B cell (primary cell): ENCODE measurements at regions not wholly inside any gene's neighbourhood (a gene's known extent, or its start where the extent isn't known, plus 50 kb on each side); places are given as distances from the start of the nearest gene placed in this dataset.
A peak's percentile ranks its signal among the peaks of the same experiment; 100 is the strongest.

Experiments used
- ATAC-seq: fragments of 200-7000 bp; cut with Tn5 transposase; one replicate; pipeline ENCODE4 v1.10.0; 2021; ENCODE audit warnings: low read depth, mild to moderate bottlenecking, moderate number of reproducible peaks, moderate library complexity
- CTCF ChIA-PET: fragments of 350-600 bp; sonication (Branson Sonifier 250); formaldehyde crosslinking; loops from one replicate; lab custom pipeline; 2021; ENCODE audit warnings: antibody characterized with exemption, inconsistent platforms; lab: Charles Lee
- POLR2A ChIA-PET: fragments of 350-600 bp; sonication (Branson Sonifier 250); formaldehyde crosslinking; loops from one replicate; lab custom pipeline; 2021; ENCODE audit warnings: antibody characterized with exemption; lab: Charles Lee
- DNase-seq: peaks from one replicate; pipeline ENCODE4 v3.0.0; 2013
- H2AFZ ChIP-seq: 2 replicates; pipeline ENCODE4 v1.6.1; 2012; ENCODE audit warnings: mild to moderate bottlenecking, low read depth, low read length; ENCODE audit not compliant: insufficient read depth, poor library complexity, severe bottlenecking
- H3K27ac ChIP-seq, 2 donors: 1 replicate in 1 of 2; 2 replicates in 1 of 2; pipeline ENCODE4 v1.5.1; 2012 to 2013; ENCODE audit warnings: low read length in 2 of 2, mild to moderate bottlenecking in 2 of 2, moderate library complexity in 1 of 2
- H3K27me3 ChIP-seq, 4 experiments: fragments of 200-600 bp in 1 of 4; sonication (generic) in 1 of 4; replicated peaks in 1 of 4; 1 replicate in 2 of 4; 2 replicates in 2 of 4; pipeline versions ENCODE4 v1.6.1 to v1.7.0; 2013 to 2016; ENCODE audit warnings: low read length in 3 of 4, mild to moderate bottlenecking in 2 of 4, mixed read lengths in 1 of 4, moderate library complexity in 1 of 4; ENCODE audit not compliant: insufficient read depth in 4 of 4, control insufficient read depth in 3 of 4; ENCODE audit errors: control extremely low read depth in 1 of 4
- H3K36me3 ChIP-seq, 2 experiments: replicated peaks in 1 of 2; 1 replicate in 1 of 2; 2 replicates in 1 of 2; pipeline versions ENCODE4 v1.6.1 to v1.7.1; 2013; ENCODE audit warnings: low read length in 1 of 2; ENCODE audit not compliant: insufficient read depth in 2 of 2, control insufficient read depth in 1 of 2; ENCODE audit errors: control extremely low read depth in 1 of 2, extremely low read depth in 1 of 2
- H3K4me1 ChIP-seq, 2 donors: fragments of 200-600 bp in 1 of 2; sonication (generic) in 1 of 2; 1 replicate in 1 of 2; 2 replicates in 1 of 2; pipeline versions ENCODE4 v1.5.1 to v1.6.1; 2013 to 2017; ENCODE audit warnings: low read length in 2 of 2; ENCODE audit not compliant: control insufficient read depth in 2 of 2, insufficient read depth in 2 of 2
- H3K4me2 ChIP-seq: replicated peaks from 2 replicates; pipeline ENCODE3; 2012; ENCODE audit warnings: mild to moderate bottlenecking, low read depth, low read length; ENCODE audit not compliant: poor library complexity, severe bottlenecking
- H3K4me3 ChIP-seq, 5 experiments: fragments of 200-600 bp in 1 of 5; sonication (generic) in 1 of 5; 1 replicate in 3 of 5; 2 replicates in 2 of 5; pipeline versions ENCODE4 v1.5.1 to v1.7.0; 2011 to 2016; ENCODE audit warnings: low read length in 4 of 5, mild to moderate bottlenecking in 4 of 5, low read depth in 2 of 5, control low read depth in 1 of 5, moderate library complexity in 1 of 5; ENCODE audit not compliant: insufficient read depth in 1 of 5; ENCODE audit errors: control extremely low read depth in 1 of 5, extremely low read depth in 1 of 5
- H3K79me2 ChIP-seq: fragments of 200-600 bp; sonication (generic); one replicate; pipeline ENCODE4 v1.6.0; 2016; ENCODE audit warnings: low read length; ENCODE audit not compliant: control insufficient read depth, insufficient read depth
- H3K9ac ChIP-seq: fragments of 200-600 bp; sonication (generic); 2 replicates; pipeline ENCODE4 v1.6.1; 2017; ENCODE audit warnings: mild to moderate bottlenecking, low read length, moderate library complexity
- H3K9me3 ChIP-seq, 3 donors: one replicate each; pipeline versions ENCODE4 v1.6.1 to v1.7.1; 2013; ENCODE audit warnings: low read length in 2 of 3; ENCODE audit not compliant: control insufficient read depth in 2 of 3, insufficient read depth in 1 of 3; ENCODE audit errors: control extremely low read depth in 1 of 3
- H4K20me1 ChIP-seq: 2 replicates; pipeline ENCODE4 v1.6.0; 2012; ENCODE audit warnings: mild to moderate bottlenecking, low read length; ENCODE audit not compliant: insufficient read depth, control insufficient read depth, poor library complexity, severe bottlenecking
- H3K27ac Mint-ChIP-seq: one replicate; pipeline ENCODE4 v1.8.0; 2021; ENCODE audit warnings: mixed read lengths
- H3K27me3 Mint-ChIP-seq: one replicate; pipeline ENCODE4 v1.8.0; 2021; ENCODE audit warnings: mixed read lengths
- H3K4me1 Mint-ChIP-seq: one replicate; pipeline ENCODE4 v1.8.0; 2021; ENCODE audit warnings: mixed read lengths
- H3K4me3 Mint-ChIP-seq: one replicate; pipeline ENCODE4 v1.8.0; 2021; ENCODE audit warnings: mixed read lengths
- H3K9me3 Mint-ChIP-seq: one replicate; pipeline ENCODE4 v1.8.0; 2022; ENCODE audit warnings: mixed read lengths; ENCODE audit not compliant: insufficient read depth
- EZH2 ChIP-seq: IDR thresholded peaks from 2 replicates; pipeline ENCODE4 v1.6.1; 2012; ENCODE audit warnings: borderline replicate concordance, low read depth, mild to moderate bottlenecking, moderate library complexity, low read length; ENCODE audit not compliant: insufficient read depth, poor library complexity, severe bottlenecking
- WGBS: methylation state at CpG from one replicate; pipeline ENCODE4 v1.1.5; 2013; ENCODE audit warnings: missing lambda C conversion rate; ENCODE audit not compliant: insufficient coverage; 5-methylcytosine and 5-hydroxymethylcytosine counted together
- intact Hi-C: fragments of 100-400 bp; cut with micrococcal nuclease; formaldehyde crosslinking; loops from one replicate; pipeline ENCODE4 v1.10.0; 2022
- TF ChIP-seq, protein P1 (sequence below): fragments of 200-600 bp; IDR thresholded peaks from one replicate; pipeline ENCODE4 v1.8.0; 2022; ENCODE audit warnings: antibody characterized with exemption, mild to moderate bottlenecking

DNA sequence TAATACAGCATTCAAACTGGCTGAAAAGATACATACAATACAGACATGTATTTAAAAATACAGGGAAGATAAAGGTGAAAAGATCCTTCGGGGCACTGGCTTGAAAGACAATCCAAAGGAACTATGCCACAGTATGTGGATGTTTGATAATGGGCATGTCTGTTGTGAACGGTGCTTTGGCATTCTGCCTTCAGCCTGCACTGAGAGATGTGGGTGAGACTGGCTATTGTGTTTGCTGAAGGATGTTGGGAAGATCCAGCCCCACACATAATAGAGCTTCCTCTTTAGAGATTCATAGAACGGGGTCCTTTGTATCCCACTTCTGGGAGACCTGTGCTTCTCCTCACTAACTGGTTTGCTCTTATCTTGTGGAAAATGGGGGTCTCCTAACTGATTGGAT is 65.1 kb upstream of the CXCR4 start:
- peaks cover 0 to 3% of the 10 kb centered on the region in 2 donors for H3K4me1 ChIP-seq
- Mint-ChIP-seq H3K9me3 (no peaks in the 10 kb centered on the region), H3K4me3 (no peak overlapping the region), H3K27ac (peak overlapping the region; percentile 84), H3K4me1 (peaks cover 22% of the 10 kb centered on the region), H3K27me3 (no peaks in the 10 kb centered on the region)
- no peak overlapping the region for H3K4me2 ChIP-seq
- H3K79me2 ChIP-seq = no peaks in the 10 kb centered on the region
- no peak for ATAC-seq
- no peak overlapping the region for H3K27ac ChIP-seq
- no peak overlapping the region for H3K9ac ChIP-seq
- ChIA-PET CTCF (no interaction called here), POLR2A (interaction anchor here (1.0 kb wide), 1 partner anchor 42 kb away, joined by 3 read pairs; no protein-coding TSS in a partner anchor)
- no peak for TF ChIP-seq EZH2
- TF ChIP-seq, protein P1, sequence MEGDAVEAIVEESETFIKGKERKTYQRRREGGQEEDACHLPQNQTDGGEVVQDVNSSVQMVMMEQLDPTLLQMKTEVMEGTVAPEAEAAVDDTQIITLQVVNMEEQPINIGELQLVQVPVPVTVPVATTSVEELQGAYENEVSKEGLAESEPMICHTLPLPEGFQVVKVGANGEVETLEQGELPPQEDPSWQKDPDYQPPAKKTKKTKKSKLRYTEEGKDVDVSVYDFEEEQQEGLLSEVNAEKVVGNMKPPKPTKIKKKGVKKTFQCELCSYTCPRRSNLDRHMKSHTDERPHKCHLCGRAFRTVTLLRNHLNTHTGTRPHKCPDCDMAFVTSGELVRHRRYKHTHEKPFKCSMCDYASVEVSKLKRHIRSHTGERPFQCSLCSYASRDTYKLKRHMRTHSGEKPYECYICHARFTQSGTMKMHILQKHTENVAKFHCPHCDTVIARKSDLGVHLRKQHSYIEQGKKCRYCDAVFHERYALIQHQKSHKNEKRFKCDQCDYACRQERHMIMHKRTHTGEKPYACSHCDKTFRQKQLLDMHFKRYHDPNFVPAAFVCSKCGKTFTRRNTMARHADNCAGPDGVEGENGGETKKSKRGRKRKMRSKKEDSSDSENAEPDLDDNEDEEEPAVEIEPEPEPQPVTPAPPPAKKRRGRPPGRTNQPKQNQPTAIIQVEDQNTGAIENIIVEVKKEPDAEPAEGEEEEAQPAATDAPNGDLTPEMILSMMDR = no peak
- H3K27me3 ChIP-seq = no peaks in the 10 kb centered on the region
- H2AFZ ChIP-seq = no peak overlapping the region
- peaks cover 0 to 3% of the 10 kb centered on the region in 2 experiments for H3K36me3 ChIP-seq
- no peak overlapping the region for H3K4me3 ChIP-seq
- no peak for DNase-seq
- H4K20me1 ChIP-seq = no peaks in the 10 kb centered on the region
- intact Hi-C loops = no loop called here
- no CpG with 5 or more reads among the region's 3 CpGs for WGBS
- H3K9me3 ChIP-seq = peaks cover 0 to 23% (median 14%) of the 10 kb centered on the region in 3 donors

DNA sequence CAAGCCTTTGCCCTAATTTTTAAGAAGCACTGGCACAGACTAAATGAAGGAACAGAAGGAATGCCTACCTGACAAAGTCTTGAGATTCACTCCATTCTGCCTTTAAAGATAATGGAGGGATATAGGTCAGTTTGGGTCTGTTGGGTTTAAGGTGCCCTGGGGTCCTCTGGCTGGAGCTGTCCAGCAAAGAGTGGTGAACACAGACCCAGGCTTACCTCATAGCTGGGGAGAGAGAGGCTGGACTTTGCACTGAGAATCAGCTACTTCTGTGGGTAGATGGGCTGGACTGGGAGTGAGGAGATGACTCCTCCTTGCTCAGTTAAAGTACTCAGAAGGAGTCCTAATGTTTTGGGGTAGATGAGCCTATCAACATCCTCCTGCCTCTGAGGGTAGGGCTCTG is 64.4 kb upstream of the CXCR4 start:
- peaks cover 19% of the 10 kb centered on the region for H3K4me1 Mint-ChIP-seq
- ChIA-PET CTCF (no interaction called here), POLR2A (interaction anchor here (0.6 to 1.0 kb wide), 2 partner anchors 41 to 99 kb away, joined by 3 to 10 read pairs; no protein-coding TSS in a partner anchor)
- Histone ChIP-seq H3K36me3 (peaks cover 0 to 1% of the 10 kb centered on the region in 2 experiments), H3K4me2 (no peak overlapping the region), H3K27me3 (no peaks in the 10 kb centered on the region), H3K9ac (no peak overlapping the region), H3K4me1 (peaks cover 0 to 3% of the 10 kb centered on the region in 2 donors), H3K27ac (no peak overlapping the region), H3K79me2 (no peaks in the 10 kb centered on the region), H3K4me3 (no peak overlapping the region), H2AFZ (no peak overlapping the region), H3K9me3 (peaks cover 0 to 23% (median 14%) of the 10 kb centered on the region in 3 donors), H4K20me1 (no peaks in the 10 kb centered on the region)
- no peak for TF ChIP-seq EZH2
- TF ChIP-seq, protein P1 = no peak
- no peak for DNase-seq
- H3K27ac Mint-ChIP-seq = peak overlapping the region; percentile 84
- no peak overlapping the region for H3K4me3 Mint-ChIP-seq
- ATAC-seq = no peak
- no peaks in the 10 kb centered on the region for H3K27me3 Mint-ChIP-seq
- H3K9me3 Mint-ChIP-seq = no peaks in the 10 kb centered on the region
- intact Hi-C loops = no loop called here
